Panc1 (cell line): ENCODE measurements at regions not wholly inside any gene's neighbourhood (a gene's known extent, or its start where the extent isn't known, plus 50 kb on each side); places are given as distances from the start of the nearest gene placed in this dataset.

Source experiments
- ATAC-seq: fragments of 200-7000 bp; cut with Tn5 transposase; 2 replicates; pipeline ENCODE4 v1.9.1; 2020; ENCODE audit warnings: mild to moderate bottlenecking, moderate library complexity
- BruUV-seq: library from RNA; stranded (reverse); fragments of 400-500 nt; replicated peaks from 2 replicates; lab custom pipeline; 2021; lab: Mats Ljungman, UMichigan
- CTCF ChIA-PET: fragments of 300-600 bp; sonication (Branson Sonifier 250); formaldehyde crosslinking; loops from one replicate; lab custom pipeline; 2022; ENCODE audit warnings: antibody characterized with exemption; lab: Charles Lee
- POLR2A ChIA-PET: fragments of 300-600 bp; sonication (Branson Sonifier 250); formaldehyde crosslinking; loops from one replicate; lab custom pipeline; 2022; ENCODE audit warnings: antibody characterized with exemption; lab: Charles Lee
- DNase-seq: peaks from one replicate; pipeline ENCODE4 v3.0.0-alpha.2; 2010; ENCODE audit warnings: low read depth, low spot score
- H3K27ac ChIP-seq: 2 replicates; pipeline ENCODE4 v1.5.1; 2011; ENCODE audit warnings: mild to moderate bottlenecking, low read length, inconsistent platforms
- H3K27me3 ChIP-seq: fragments of 200-500 bp; sonication (Bioruptor generic); 2 replicates; pipeline ENCODE4 v1.6.0; 2014; ENCODE audit warnings: low read length, inconsistent platforms; ENCODE audit not compliant: control insufficient read depth, insufficient read depth
- H3K36me3 ChIP-seq: fragments of 200-500 bp; sonication (Bioruptor generic); 2 replicates; pipeline ENCODE4 v1.5.1; 2014; ENCODE audit warnings: inconsistent platforms, mild to moderate bottlenecking, low read length, moderate library complexity; ENCODE audit not compliant: control insufficient read depth, insufficient read depth
- H3K4me1 ChIP-seq: 2 replicates; pipeline ENCODE4 v1.5.1; 2011; ENCODE audit warnings: inconsistent platforms, mild to moderate bottlenecking, low read length, moderate library complexity; ENCODE audit not compliant: control insufficient read depth, insufficient read depth
- H3K4me3 ChIP-seq, 2 experiments: 2 replicates each; pipeline ENCODE4 v1.5.1; 2011 to 2012; ENCODE audit warnings: low read depth in 2 of 2, low read length in 2 of 2, mild to moderate bottlenecking in 2 of 2, inconsistent platforms in 1 of 2, moderate library complexity in 1 of 2
- H3K9me3 ChIP-seq: fragments of 200-500 bp; sonication (Bioruptor generic); 2 replicates; pipeline ENCODE4 v1.5.1; 2014; ENCODE audit warnings: low read depth, mild to moderate bottlenecking, inconsistent platforms, low read length, moderate library complexity; ENCODE audit not compliant: control insufficient read depth, insufficient read depth
- POLR2AphosphoS5 ChIP-seq: IDR thresholded peaks from 2 replicates; pipeline ENCODE4 v1.6.1; 2012; ENCODE audit warnings: mild to moderate bottlenecking, low read depth, low read length, moderate library complexity
- SIN3A ChIP-seq: IDR thresholded peaks from 2 replicates; pipeline ENCODE4 v1.6.1; 2012; ENCODE audit warnings: low read depth, mild to moderate bottlenecking, low read length, moderate library complexity, borderline replicate concordance; ENCODE audit not compliant: insufficient read depth
- TCF7L2 ChIP-seq: IDR thresholded peaks from 2 replicates; pipeline ENCODE4 v1.6.1; 2011; ENCODE audit warnings: mild to moderate bottlenecking, low read depth, low read length, inconsistent platforms
- in situ Hi-C: cut with HindIII; loops from 2 replicates; pipeline ENCODE4 v1.10.0; 2016; ENCODE audit warnings: low sequenced_read_pairs, low pct_unique_long_range_greater_than_20kb
- intact Hi-C: fragments of 100-400 bp; cut with micrococcal nuclease; formaldehyde crosslinking; loops from one replicate; pipeline ENCODE4 v1.10.0; 2022; ENCODE audit not compliant: unreplicated experiment
- TF ChIP-seq, protein P1 (sequence below), 2 experiments: IDR thresholded peaks; 2 replicates each; pipeline ENCODE4 v1.6.1; 2011 to 2012; ENCODE audit warnings: low read depth in 2 of 2, control low read depth in 1 of 2, low read length in 1 of 2, mild to moderate bottlenecking in 1 of 2, moderate library complexity in 1 of 2; ENCODE audit not compliant: insufficient read depth in 1 of 2
- TF ChIP-seq, protein P2 (sequence below): fragments of 450-650 bp; IDR thresholded peaks from 2 replicates; pipeline ENCODE4 v1.5.1; 2017; ENCODE audit warnings: mild to moderate bottlenecking

DNA sequence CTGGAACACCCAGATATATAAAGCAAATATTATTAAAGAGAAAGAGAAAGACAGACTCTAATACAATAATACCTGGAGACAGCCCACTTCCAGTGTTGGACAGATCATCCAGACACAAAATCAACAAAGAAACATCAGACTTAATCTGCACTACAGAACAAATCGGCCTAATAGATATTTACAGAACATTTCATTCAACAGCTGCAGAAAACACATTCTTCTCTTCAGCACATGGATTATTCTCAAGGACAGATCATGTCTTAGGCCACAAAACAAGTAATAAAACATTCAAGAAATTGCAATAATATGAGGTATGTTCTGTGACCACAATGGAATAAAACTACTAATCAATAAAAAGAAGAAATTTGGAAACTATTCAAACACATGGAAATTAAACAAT is 398.3 kb upstream of the DUSP10 start:
- in situ Hi-C loops: no loop called here
- Histone ChIP-seq H3K36me3 (no peaks in the 10 kb centered on the region), H3K27me3 (no peaks in the 10 kb centered on the region), H3K4me1 (no peaks in the 10 kb centered on the region), H3K9me3 (no peaks in the 10 kb centered on the region), H3K27ac (no peak overlapping the region), H3K4me3 (no peak overlapping the region)
- no TSS peak for BruUV-seq
- DNase-seq (no peak), ATAC-seq (no peak)
- ChIA-PET CTCF (no interaction called here), POLR2A (no interaction called here)
- intact Hi-C loops: no loop called here
- TF ChIP-seq, protein P1, sequence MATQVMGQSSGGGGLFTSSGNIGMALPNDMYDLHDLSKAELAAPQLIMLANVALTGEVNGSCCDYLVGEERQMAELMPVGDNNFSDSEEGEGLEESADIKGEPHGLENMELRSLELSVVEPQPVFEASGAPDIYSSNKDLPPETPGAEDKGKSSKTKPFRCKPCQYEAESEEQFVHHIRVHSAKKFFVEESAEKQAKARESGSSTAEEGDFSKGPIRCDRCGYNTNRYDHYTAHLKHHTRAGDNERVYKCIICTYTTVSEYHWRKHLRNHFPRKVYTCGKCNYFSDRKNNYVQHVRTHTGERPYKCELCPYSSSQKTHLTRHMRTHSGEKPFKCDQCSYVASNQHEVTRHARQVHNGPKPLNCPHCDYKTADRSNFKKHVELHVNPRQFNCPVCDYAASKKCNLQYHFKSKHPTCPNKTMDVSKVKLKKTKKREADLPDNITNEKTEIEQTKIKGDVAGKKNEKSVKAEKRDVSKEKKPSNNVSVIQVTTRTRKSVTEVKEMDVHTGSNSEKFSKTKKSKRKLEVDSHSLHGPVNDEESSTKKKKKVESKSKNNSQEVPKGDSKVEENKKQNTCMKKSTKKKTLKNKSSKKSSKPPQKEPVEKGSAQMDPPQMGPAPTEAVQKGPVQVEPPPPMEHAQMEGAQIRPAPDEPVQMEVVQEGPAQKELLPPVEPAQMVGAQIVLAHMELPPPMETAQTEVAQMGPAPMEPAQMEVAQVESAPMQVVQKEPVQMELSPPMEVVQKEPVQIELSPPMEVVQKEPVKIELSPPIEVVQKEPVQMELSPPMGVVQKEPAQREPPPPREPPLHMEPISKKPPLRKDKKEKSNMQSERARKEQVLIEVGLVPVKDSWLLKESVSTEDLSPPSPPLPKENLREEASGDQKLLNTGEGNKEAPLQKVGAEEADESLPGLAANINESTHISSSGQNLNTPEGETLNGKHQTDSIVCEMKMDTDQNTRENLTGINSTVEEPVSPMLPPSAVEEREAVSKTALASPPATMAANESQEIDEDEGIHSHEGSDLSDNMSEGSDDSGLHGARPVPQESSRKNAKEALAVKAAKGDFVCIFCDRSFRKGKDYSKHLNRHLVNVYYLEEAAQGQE (IDR thresholded peaks at IDR 0.05; ENCODE audit: insufficient read depth in 1 of 2, low read depth in 2 of 2, low read length in 1 of 2): no peak
- TF ChIP-seq SIN3A (no peak), POLR2AphosphoS5 (no peak), TCF7L2 (no peak)
- TF ChIP-seq, protein P2, sequence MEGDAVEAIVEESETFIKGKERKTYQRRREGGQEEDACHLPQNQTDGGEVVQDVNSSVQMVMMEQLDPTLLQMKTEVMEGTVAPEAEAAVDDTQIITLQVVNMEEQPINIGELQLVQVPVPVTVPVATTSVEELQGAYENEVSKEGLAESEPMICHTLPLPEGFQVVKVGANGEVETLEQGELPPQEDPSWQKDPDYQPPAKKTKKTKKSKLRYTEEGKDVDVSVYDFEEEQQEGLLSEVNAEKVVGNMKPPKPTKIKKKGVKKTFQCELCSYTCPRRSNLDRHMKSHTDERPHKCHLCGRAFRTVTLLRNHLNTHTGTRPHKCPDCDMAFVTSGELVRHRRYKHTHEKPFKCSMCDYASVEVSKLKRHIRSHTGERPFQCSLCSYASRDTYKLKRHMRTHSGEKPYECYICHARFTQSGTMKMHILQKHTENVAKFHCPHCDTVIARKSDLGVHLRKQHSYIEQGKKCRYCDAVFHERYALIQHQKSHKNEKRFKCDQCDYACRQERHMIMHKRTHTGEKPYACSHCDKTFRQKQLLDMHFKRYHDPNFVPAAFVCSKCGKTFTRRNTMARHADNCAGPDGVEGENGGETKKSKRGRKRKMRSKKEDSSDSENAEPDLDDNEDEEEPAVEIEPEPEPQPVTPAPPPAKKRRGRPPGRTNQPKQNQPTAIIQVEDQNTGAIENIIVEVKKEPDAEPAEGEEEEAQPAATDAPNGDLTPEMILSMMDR: no peak

DNA sequence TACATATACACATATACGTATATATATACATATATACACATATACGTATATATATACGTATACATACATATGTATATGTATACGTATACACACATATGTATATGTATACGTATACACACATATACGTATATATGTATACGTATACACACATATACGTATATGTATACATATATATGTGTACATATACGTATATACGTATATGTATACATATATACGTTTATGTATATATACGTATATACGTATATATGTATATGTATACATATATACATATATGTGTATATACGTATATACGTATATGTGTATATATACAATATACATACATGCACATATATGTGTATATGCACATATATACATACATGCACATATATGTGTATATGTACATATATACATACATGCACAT is 396.2 kb upstream of the DUSP10 start:
- no peak for ATAC-seq
- H3K4me1 ChIP-seq: no peaks in the 10 kb centered on the region
- no peak overlapping the region for H3K4me3 ChIP-seq
- ChIA-PET POLR2A (no interaction called here), CTCF (no interaction called here)
- H3K9me3 ChIP-seq: no peaks in the 10 kb centered on the region
- no peak for DNase-seq
- intact Hi-C loops (no loop called here), in situ Hi-C loops (no loop called here)
- TF ChIP-seq, protein P1 (IDR thresholded peaks at IDR 0.05; ENCODE audit: insufficient read depth in 1 of 2, low read depth in 2 of 2, low read length in 1 of 2): no peak
- TF ChIP-seq POLR2AphosphoS5 (no peak), SIN3A (no peak), TCF7L2 (no peak)
- TF ChIP-seq, protein P2: no peak
- H3K36me3 ChIP-seq: no peaks in the 10 kb centered on the region
- no peaks in the 10 kb centered on the region for H3K27me3 ChIP-seq
- H3K27ac ChIP-seq: no peak overlapping the region
- BruUV-seq: no TSS peak
